Sigmoid colon (tissue), 4 donors: ENCODE measurements at regions not wholly inside any gene's neighbourhood (a gene's known extent, or its start where the extent isn't known, plus 50 kb on each side); places are given as distances from the start of the nearest gene placed in this dataset.

ENCODE experiments used
- POLR2A ChIP-seq, 2 donors: fragments of 450-650 bp; IDR thresholded peaks; one replicate each; pipeline ENCODE4 v1.6.1; 2016; ENCODE audit warnings: antibody characterized with exemption in 2 of 2, mild to moderate bottlenecking in 2 of 2, moderate library complexity in 2 of 2
- POLR2AphosphoS5 ChIP-seq, 4 donors: sonication (generic); formaldehyde crosslinking; IDR thresholded peaks; one replicate each; pipeline ENCODE4 v1.6.1; 2017; ENCODE audit warnings: antibody characterized with exemption in 4 of 4
- TF ChIP-seq, protein P1 (sequence below), 4 experiments: fragments of 450-650 bp in 3 of 4; fragments of 200-600 bp in 1 of 4; IDR thresholded peaks; one replicate each; pipeline ENCODE4 v1.5.1; 2016 to 2019; ENCODE audit warnings: antibody characterized with exemption in 4 of 4, mild to moderate bottlenecking in 3 of 4, moderate library complexity in 2 of 4

DNA sequence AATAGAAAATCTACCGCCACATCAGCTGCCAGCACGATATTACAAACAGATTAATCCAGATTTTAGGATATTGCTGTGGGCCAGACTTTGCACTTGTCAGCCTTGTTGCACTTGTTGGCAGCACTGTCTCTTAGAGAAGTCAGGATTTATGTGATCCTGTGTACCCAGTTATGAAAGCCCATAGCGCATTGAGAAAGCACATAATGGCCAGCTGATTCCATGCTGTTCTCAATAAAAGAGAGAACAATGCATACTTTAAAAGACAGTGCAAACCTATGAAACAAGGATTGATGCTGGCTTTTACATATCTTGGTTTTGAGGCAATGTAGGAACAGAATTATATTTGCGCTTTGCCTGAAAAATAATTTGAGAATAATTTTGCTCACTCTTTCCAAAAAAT, 140.8 kb downstream of the CEP120 start:
- no peak for TF ChIP-seq POLR2A (IDR thresholded peaks at IDR 0.05)
- TF ChIP-seq POLR2AphosphoS5 (IDR thresholded peaks at IDR 0.05): no peak
- TF ChIP-seq, protein P1, sequence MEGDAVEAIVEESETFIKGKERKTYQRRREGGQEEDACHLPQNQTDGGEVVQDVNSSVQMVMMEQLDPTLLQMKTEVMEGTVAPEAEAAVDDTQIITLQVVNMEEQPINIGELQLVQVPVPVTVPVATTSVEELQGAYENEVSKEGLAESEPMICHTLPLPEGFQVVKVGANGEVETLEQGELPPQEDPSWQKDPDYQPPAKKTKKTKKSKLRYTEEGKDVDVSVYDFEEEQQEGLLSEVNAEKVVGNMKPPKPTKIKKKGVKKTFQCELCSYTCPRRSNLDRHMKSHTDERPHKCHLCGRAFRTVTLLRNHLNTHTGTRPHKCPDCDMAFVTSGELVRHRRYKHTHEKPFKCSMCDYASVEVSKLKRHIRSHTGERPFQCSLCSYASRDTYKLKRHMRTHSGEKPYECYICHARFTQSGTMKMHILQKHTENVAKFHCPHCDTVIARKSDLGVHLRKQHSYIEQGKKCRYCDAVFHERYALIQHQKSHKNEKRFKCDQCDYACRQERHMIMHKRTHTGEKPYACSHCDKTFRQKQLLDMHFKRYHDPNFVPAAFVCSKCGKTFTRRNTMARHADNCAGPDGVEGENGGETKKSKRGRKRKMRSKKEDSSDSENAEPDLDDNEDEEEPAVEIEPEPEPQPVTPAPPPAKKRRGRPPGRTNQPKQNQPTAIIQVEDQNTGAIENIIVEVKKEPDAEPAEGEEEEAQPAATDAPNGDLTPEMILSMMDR (IDR thresholded peaks at IDR 0.05): no peak
